DND-41 (cell line): ENCODE measurements at regions not wholly inside any gene's neighbourhood (a gene's known extent, or its start where the extent isn't known, plus 50 kb on each side); places are given as distances from the start of the nearest gene placed in this dataset.

Experiments used
- ATAC-seq: fragments of 200-7000 bp; cut with Tn5 transposase; 3 replicates; pipeline ENCODE4 v1.9.1; 2021; ENCODE audit warnings: low read depth; ENCODE audit not compliant: insufficient read depth
- DNase-seq: peaks from one replicate; pipeline ENCODE4 v3.0.0-alpha.2; 2020
- H2AFZ ChIP-seq: 2 replicates; pipeline ENCODE4 v1.6.0; 2012; ENCODE audit warnings: low read depth, low read length
- H3K27ac ChIP-seq: 2 replicates; pipeline ENCODE4 v1.5.1; 2012; ENCODE audit warnings: low read length, inconsistent platforms
- H3K27me3 ChIP-seq: fragments of 200-600 bp; sonication (generic); 2 replicates; pipeline ENCODE4 v1.6.0; 2012; ENCODE audit warnings: low read length, mild to moderate bottlenecking, inconsistent platforms; ENCODE audit not compliant: insufficient read depth, poor library complexity
- H3K36me3 ChIP-seq: 2 replicates; pipeline ENCODE4 v1.5.1; 2012; ENCODE audit warnings: low read length, inconsistent platforms; ENCODE audit not compliant: insufficient read depth
- H3K4me1 ChIP-seq: 2 replicates; pipeline ENCODE4 v1.5.1; 2012; ENCODE audit warnings: mild to moderate bottlenecking, low read length; ENCODE audit not compliant: insufficient read depth
- H3K4me2 ChIP-seq: 2 replicates; pipeline ENCODE4 v1.6.0; 2012; ENCODE audit warnings: mild to moderate bottlenecking, moderate library complexity, low read length, inconsistent platforms; ENCODE audit not compliant: insufficient read depth
- H3K4me3 ChIP-seq, 2 experiments: fragments of 200-600 bp in 1 of 2; shearing (Covaris generic) in 1 of 2; 2 replicates each; pipeline ENCODE4 v1.5.1; 2012 to 2016; ENCODE audit warnings: inconsistent platforms in 2 of 2, low read length in 2 of 2, mild to moderate bottlenecking in 2 of 2, low read depth in 1 of 2, moderate library complexity in 1 of 2
- H3K79me2 ChIP-seq: 2 replicates; pipeline ENCODE4 v1.6.0; 2012; ENCODE audit warnings: low read length, inconsistent platforms; ENCODE audit not compliant: insufficient read depth
- H3K9ac ChIP-seq: 2 replicates; pipeline ENCODE4 v1.6.0; 2012; ENCODE audit warnings: low read depth, mild to moderate bottlenecking, inconsistent platforms, low read length, moderate library complexity
- H3K9me3 ChIP-seq: 2 replicates; pipeline ENCODE4 v1.5.1; 2012; ENCODE audit warnings: low read length, moderate library complexity, mild to moderate bottlenecking, inconsistent platforms; ENCODE audit not compliant: insufficient read depth, severe bottlenecking
- H4K20me1 ChIP-seq: 2 replicates; pipeline ENCODE4 v1.6.0; 2012; ENCODE audit warnings: low read length; ENCODE audit not compliant: insufficient read depth
- CTCF ChIP-seq: IDR thresholded peaks from 2 replicates; pipeline ENCODE4 v1.5.1; 2012; ENCODE audit warnings: borderline replicate concordance, low read length, moderate library complexity, mild to moderate bottlenecking; ENCODE audit not compliant: poor library complexity, severe bottlenecking; ENCODE audit errors: extremely low read depth
- EZH2 ChIP-seq: IDR thresholded peaks from 3 replicates; pipeline ENCODE4 v1.6.1; 2012; ENCODE audit warnings: borderline replicate concordance, low read depth, mild to moderate bottlenecking, moderate library complexity, low read length, inconsistent platforms; ENCODE audit not compliant: severe bottlenecking

- Histone ChIP-seq H3K4me2 (no peak overlapping the region), H2AFZ (no peak overlapping the region), H4K20me1 (no peaks in the 10 kb centered on the region), H3K4me1 (no peaks in the 10 kb centered on the region), H3K4me3 (no peak overlapping the region), H3K9me3 (no peaks in the 10 kb centered on the region), H3K27me3 (peaks cover 15% of the 10 kb centered on the region), H3K36me3 (no peaks in the 10 kb centered on the region), H3K27ac (no peak overlapping the region), H3K9ac (no peak overlapping the region), H3K79me2 (no peaks in the 10 kb centered on the region)
- no peak for TF ChIP-seq EZH2
- TF ChIP-seq CTCF, result no peak
- ATAC-seq (no peak), DNase-seq (no peak)
Measured at GRCh38 chr1:29629814-29630516, 393.6 kb downstream of the PTPRU start.

GRCh38 chr1:29629401-29629800 lies 393.1 kb downstream of the PTPRU start:
- Histone ChIP-seq H3K27me3 (peaks cover 15% of the 10 kb centered on the region), H3K4me2 (no peak overlapping the region), H4K20me1 (no peaks in the 10 kb centered on the region), H3K36me3 (no peaks in the 10 kb centered on the region), H3K9ac (no peak overlapping the region), H3K9me3 (no peaks in the 10 kb centered on the region), H2AFZ (no peak overlapping the region), H3K4me3 (no peak overlapping the region), H3K79me2 (no peaks in the 10 kb centered on the region), H3K4me1 (no peaks in the 10 kb centered on the region), H3K27ac (no peak overlapping the region)
- TF ChIP-seq EZH2 (no peak), CTCF (no peak)
- DNase-seq (no peak), ATAC-seq (no peak)

- TF ChIP-seq CTCF (no peak), EZH2 (no peak)
- no peak for ATAC-seq
- Histone ChIP-seq H3K27ac (no peak overlapping the region), H3K36me3 (no peaks in the 10 kb centered on the region), H3K9ac (no peak overlapping the region), H2AFZ (no peak overlapping the region), H3K79me2 (no peaks in the 10 kb centered on the region), H3K4me1 (no peaks in the 10 kb centered on the region), H3K9me3 (no peaks in the 10 kb centered on the region), H3K4me3 (no peak overlapping the region), H4K20me1 (no peaks in the 10 kb centered on the region), H3K27me3 (peaks cover 12% of the 10 kb centered on the region), H3K4me2 (no peak overlapping the region)
- DNase-seq, result no peak
Measured at GRCh38 chr1:29628190-29628589, 391.9 kb downstream of the PTPRU start.

GRCh38 chr1:29626726-29627125 lies 390.4 kb downstream of the PTPRU start:
- ATAC-seq (no peak), DNase-seq (no peak)
- Histone ChIP-seq H3K9me3 (no peaks in the 10 kb centered on the region), H3K9ac (no peak overlapping the region), H4K20me1 (no peaks in the 10 kb centered on the region), H3K4me1 (no peaks in the 10 kb centered on the region), H3K27ac (no peak overlapping the region), H2AFZ (no peak overlapping the region), H3K27me3 (peaks cover 12% of the 10 kb centered on the region), H3K4me3 (no peak overlapping the region), H3K79me2 (no peaks in the 10 kb centered on the region), H3K4me2 (no peak overlapping the region), H3K36me3 (no peaks in the 10 kb centered on the region)
- no peak for TF ChIP-seq EZH2
